SK-N-MC (cell line): ENCODE measurements at regions not wholly inside any gene's neighbourhood (a gene's known extent, or its start where the extent isn't known, plus 50 kb on each side); places are given as distances from the start of the nearest gene placed in this dataset.
"Not testable (repeated sequence)": the region's sequence is repeated elsewhere in the genome, so short reads cannot be mapped to it uniquely, and the experiment has no call there.

ENCODE experiments used
- EZH2 ChIP-seq: fragments of 200-600 bp; sonication (generic); IDR thresholded peaks from one replicate; pipeline ENCODE4 v1.6.1; 2017; ENCODE audit warnings: antibody characterized with exemption
- POLR2AphosphoS5 ChIP-seq: IDR thresholded peaks from 2 replicates; pipeline ENCODE4 v1.6.1; 2012; ENCODE audit warnings: mild to moderate bottlenecking, low read depth, low read length, borderline replicate concordance

GRCh38 chr16:31655674-31656073, 128.0 kb downstream of the AHSP start:
- TF ChIP-seq EZH2, POLR2AphosphoS5: not testable (repeated sequence)
